ENCODE measurements at regions not wholly inside any gene's neighbourhood (a gene's known extent, or its start where the extent isn't known, plus 50 kb on each side); places are given as distances from the start of the nearest gene placed in this dataset.

DNA sequence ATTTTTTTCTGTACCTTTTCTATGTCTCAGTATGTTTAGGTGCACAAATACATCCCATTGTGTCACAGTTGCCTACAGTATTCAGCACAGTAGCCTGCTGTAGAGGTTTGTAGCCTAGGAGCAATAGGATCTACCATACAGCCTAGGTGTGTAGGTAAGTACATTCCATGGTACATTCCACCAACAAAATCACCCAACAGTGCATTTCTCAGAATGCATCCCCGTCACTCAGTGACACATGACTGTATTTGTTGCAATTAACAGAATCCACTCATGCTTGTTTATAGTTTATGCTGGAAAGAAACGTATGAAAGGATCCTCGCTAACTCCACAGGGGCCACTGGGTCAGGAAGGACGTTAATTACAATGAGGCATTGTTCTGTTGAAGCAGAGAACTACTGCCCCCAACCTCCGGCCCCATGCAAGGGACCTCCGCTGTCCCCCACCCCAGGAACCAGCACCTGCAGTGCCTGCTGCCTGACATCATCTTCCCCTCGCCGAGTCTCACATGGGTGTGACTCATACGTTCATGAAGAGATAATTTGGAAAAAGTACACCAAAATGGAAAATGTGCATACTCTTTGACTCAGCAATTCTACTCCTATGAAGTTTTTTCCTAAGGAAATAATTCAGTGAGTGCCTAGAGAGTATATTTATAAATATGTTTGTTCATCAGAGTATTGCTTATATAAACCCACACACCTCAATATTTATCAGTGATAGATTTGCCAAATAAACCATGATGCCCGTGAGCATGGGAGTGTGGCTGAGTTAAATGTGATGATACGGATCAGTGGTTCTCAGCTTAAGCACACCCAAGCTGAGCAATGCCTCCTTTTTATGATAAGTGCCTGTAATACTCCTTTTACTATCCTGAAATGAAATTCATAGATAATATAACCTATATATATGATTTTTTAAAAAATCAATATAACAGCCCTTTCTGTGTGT is 156.4 kb upstream of the ECI2 start (continued):
- TF ChIP-seq, protein P1, sequence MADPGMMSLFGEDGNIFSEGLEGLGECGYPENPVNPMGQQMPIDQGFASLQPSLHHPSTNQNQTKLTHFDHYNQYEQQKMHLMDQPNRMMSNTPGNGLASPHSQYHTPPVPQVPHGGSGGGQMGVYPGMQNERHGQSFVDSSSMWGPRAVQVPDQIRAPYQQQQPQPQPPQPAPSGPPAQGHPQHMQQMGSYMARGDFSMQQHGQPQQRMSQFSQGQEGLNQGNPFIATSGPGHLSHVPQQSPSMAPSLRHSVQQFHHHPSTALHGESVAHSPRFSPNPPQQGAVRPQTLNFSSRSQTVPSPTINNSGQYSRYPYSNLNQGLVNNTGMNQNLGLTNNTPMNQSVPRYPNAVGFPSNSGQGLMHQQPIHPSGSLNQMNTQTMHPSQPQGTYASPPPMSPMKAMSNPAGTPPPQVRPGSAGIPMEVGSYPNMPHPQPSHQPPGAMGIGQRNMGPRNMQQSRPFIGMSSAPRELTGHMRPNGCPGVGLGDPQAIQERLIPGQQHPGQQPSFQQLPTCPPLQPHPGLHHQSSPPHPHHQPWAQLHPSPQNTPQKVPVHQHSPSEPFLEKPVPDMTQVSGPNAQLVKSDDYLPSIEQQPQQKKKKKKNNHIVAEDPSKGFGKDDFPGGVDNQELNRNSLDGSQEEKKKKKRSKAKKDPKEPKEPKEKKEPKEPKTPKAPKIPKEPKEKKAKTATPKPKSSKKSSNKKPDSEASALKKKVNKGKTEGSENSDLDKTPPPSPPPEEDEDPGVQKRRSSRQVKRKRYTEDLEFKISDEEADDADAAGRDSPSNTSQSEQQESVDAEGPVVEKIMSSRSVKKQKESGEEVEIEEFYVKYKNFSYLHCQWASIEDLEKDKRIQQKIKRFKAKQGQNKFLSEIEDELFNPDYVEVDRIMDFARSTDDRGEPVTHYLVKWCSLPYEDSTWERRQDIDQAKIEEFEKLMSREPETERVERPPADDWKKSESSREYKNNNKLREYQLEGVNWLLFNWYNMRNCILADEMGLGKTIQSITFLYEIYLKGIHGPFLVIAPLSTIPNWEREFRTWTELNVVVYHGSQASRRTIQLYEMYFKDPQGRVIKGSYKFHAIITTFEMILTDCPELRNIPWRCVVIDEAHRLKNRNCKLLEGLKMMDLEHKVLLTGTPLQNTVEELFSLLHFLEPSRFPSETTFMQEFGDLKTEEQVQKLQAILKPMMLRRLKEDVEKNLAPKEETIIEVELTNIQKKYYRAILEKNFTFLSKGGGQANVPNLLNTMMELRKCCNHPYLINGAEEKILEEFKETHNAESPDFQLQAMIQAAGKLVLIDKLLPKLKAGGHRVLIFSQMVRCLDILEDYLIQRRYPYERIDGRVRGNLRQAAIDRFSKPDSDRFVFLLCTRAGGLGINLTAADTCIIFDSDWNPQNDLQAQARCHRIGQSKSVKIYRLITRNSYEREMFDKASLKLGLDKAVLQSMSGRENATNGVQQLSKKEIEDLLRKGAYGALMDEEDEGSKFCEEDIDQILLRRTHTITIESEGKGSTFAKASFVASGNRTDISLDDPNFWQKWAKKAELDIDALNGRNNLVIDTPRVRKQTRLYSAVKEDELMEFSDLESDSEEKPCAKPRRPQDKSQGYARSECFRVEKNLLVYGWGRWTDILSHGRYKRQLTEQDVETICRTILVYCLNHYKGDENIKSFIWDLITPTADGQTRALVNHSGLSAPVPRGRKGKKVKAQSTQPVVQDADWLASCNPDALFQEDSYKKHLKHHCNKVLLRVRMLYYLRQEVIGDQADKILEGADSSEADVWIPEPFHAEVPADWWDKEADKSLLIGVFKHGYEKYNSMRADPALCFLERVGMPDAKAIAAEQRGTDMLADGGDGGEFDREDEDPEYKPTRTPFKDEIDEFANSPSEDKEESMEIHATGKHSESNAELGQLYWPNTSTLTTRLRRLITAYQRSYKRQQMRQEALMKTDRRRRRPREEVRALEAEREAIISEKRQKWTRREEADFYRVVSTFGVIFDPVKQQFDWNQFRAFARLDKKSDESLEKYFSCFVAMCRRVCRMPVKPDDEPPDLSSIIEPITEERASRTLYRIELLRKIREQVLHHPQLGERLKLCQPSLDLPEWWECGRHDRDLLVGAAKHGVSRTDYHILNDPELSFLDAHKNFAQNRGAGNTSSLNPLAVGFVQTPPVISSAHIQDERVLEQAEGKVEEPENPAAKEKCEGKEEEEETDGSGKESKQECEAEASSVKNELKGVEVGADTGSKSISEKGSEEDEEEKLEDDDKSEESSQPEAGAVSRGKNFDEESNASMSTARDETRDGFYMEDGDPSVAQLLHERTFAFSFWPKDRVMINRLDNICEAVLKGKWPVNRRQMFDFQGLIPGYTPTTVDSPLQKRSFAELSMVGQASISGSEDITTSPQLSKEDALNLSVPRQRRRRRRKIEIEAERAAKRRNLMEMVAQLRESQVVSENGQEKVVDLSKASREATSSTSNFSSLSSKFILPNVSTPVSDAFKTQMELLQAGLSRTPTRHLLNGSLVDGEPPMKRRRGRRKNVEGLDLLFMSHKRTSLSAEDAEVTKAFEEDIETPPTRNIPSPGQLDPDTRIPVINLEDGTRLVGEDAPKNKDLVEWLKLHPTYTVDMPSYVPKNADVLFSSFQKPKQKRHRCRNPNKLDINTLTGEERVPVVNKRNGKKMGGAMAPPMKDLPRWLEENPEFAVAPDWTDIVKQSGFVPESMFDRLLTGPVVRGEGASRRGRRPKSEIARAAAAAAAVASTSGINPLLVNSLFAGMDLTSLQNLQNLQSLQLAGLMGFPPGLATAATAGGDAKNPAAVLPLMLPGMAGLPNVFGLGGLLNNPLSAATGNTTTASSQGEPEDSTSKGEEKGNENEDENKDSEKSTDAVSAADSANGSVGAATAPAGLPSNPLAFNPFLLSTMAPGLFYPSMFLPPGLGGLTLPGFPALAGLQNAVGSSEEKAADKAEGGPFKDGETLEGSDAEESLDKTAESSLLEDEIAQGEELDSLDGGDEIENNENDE (IDR thresholded peaks at IDR 0.05; ENCODE audit: low read depth, low read length), result no peak
- TF ChIP-seq, protein P2, sequence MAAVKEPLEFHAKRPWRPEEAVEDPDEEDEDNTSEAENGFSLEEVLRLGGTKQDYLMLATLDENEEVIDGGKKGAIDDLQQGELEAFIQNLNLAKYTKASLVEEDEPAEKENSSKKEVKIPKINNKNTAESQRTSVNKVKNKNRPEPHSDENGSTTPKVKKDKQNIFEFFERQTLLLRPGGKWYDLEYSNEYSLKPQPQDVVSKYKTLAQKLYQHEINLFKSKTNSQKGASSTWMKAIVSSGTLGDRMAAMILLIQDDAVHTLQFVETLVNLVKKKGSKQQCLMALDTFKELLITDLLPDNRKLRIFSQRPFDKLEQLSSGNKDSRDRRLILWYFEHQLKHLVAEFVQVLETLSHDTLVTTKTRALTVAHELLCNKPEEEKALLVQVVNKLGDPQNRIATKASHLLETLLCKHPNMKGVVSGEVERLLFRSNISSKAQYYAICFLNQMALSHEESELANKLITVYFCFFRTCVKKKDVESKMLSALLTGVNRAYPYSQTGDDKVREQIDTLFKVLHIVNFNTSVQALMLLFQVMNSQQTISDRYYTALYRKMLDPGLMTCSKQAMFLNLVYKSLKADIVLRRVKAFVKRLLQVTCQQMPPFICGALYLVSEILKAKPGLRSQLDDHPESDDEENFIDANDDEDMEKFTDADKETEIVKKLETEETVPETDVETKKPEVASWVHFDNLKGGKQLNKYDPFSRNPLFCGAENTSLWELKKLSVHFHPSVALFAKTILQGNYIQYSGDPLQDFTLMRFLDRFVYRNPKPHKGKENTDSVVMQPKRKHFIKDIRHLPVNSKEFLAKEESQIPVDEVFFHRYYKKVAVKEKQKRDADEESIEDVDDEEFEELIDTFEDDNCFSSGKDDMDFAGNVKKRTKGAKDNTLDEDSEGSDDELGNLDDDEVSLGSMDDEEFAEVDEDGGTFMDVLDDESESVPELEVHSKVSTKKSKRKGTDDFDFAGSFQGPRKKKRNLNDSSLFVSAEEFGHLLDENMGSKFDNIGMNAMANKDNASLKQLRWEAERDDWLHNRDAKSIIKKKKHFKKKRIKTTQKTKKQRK (IDR thresholded peaks at IDR 0.05; ENCODE audit: borderline replicate concordance, low read depth, low read length), result no peak
- TF ChIP-seq, protein P3, sequence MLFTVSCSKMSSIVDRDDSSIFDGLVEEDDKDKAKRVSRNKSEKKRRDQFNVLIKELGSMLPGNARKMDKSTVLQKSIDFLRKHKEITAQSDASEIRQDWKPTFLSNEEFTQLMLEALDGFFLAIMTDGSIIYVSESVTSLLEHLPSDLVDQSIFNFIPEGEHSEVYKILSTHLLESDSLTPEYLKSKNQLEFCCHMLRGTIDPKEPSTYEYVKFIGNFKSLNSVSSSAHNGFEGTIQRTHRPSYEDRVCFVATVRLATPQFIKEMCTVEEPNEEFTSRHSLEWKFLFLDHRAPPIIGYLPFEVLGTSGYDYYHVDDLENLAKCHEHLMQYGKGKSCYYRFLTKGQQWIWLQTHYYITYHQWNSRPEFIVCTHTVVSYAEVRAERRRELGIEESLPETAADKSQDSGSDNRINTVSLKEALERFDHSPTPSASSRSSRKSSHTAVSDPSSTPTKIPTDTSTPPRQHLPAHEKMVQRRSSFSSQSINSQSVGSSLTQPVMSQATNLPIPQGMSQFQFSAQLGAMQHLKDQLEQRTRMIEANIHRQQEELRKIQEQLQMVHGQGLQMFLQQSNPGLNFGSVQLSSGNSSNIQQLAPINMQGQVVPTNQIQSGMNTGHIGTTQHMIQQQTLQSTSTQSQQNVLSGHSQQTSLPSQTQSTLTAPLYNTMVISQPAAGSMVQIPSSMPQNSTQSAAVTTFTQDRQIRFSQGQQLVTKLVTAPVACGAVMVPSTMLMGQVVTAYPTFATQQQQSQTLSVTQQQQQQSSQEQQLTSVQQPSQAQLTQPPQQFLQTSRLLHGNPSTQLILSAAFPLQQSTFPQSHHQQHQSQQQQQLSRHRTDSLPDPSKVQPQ (CRISPR knock-in tag; IDR thresholded peaks at IDR 0.05; ENCODE audit: borderline replicate concordance), result no peak
- TF ChIP-seq TCF3 (CRISPR knock-in tag; IDR thresholded peaks at IDR 0.05), result peak; percentile 38; the same call in 1 of the 2 replicates

Measured in K562 (cell line).